Liver (tissue), 8 donors: ENCODE measurements at regions not wholly inside any gene's neighbourhood (a gene's known extent, or its start where the extent isn't known, plus 50 kb on each side); places are given as distances from the start of the nearest gene placed in this dataset.

ENCODE experiments used
- DNase-seq: peaks from one replicate; pipeline ENCODE4 v3.0.0-alpha.2; 2017; ENCODE audit warnings: low spot score
- H3K27ac ChIP-seq, 2 donors: one replicate each; pipeline ENCODE4 v1.7.0; 2013; ENCODE audit warnings: inconsistent platforms in 2 of 2, low read length in 2 of 2, control low read depth in 1 of 2, low read depth in 1 of 2, mild to moderate bottlenecking in 1 of 2
- H3K27me3 ChIP-seq, 4 donors: one replicate each; pipeline versions ENCODE4 v1.6.1 to v1.7.0; 2013; ENCODE audit warnings: low read length in 3 of 4, inconsistent platforms in 1 of 4, mild to moderate bottlenecking in 1 of 4, moderate library complexity in 1 of 4; ENCODE audit not compliant: control insufficient read depth in 4 of 4, insufficient read depth in 4 of 4
- H3K36me3 ChIP-seq, 4 donors: one replicate each; pipeline versions ENCODE4 v1.6.1 to v1.7.0; 2013; ENCODE audit warnings: low read length in 3 of 4, mild to moderate bottlenecking in 3 of 4, low read depth in 1 of 4, moderate library complexity in 1 of 4; ENCODE audit not compliant: control insufficient read depth in 4 of 4, insufficient read depth in 3 of 4
- H3K4me1 ChIP-seq, 4 donors: one replicate each; pipeline versions ENCODE4 v1.6.1 to v1.7.0; 2013; ENCODE audit warnings: low read length in 3 of 4, mild to moderate bottlenecking in 3 of 4, moderate library complexity in 1 of 4; ENCODE audit not compliant: control insufficient read depth in 4 of 4, insufficient read depth in 4 of 4
- H3K4me3 ChIP-seq, 3 donors: one replicate each; pipeline versions ENCODE4 v1.6.1 to v1.7.0; 2013; ENCODE audit warnings: low read length in 3 of 3, control low read depth in 1 of 3, low read depth in 1 of 3, mild to moderate bottlenecking in 1 of 3
- H3K9ac ChIP-seq, 2 donors: one replicate each; pipeline ENCODE4 v1.7.0; 2013; ENCODE audit warnings: low read length in 2 of 2, mild to moderate bottlenecking in 2 of 2, moderate library complexity in 2 of 2, control low read depth in 1 of 2, low read depth in 1 of 2
- H3K9me3 ChIP-seq, 4 donors: one replicate each; pipeline versions ENCODE4 v1.6.1 to v1.7.0; 2013; ENCODE audit warnings: low read length in 3 of 4; ENCODE audit not compliant: control insufficient read depth in 4 of 4
- EGR1 ChIP-seq, 2 donors: IDR thresholded peaks; 2 replicates each; pipeline ENCODE4 v1.6.1; 2016 to 2018; ENCODE audit warnings: antibody characterized with exemption in 2 of 2, low read depth in 2 of 2
- FOXA1 ChIP-seq: IDR thresholded peaks from 2 replicates; pipeline ENCODE4 v1.6.1; 2016; ENCODE audit warnings: antibody characterized with exemption
- FOXA2 ChIP-seq: IDR thresholded peaks from 2 replicates; pipeline ENCODE4 v1.6.1; 2016; ENCODE audit warnings: antibody characterized with exemption
- GABPA ChIP-seq, 2 donors: IDR thresholded peaks in 1 of 2; conservative IDR thresholded peaks in 1 of 2; 2 replicates each; pipeline ENCODE4 v1.6.1; 2016; ENCODE audit warnings: antibody characterized with exemption in 2 of 2, mild to moderate bottlenecking in 1 of 2, moderate library complexity in 1 of 2
- HNF4A ChIP-seq, 2 donors: conservative IDR thresholded peaks; 2 replicates each; pipeline ENCODE4 v1.6.1; 2016; ENCODE audit warnings: antibody characterized with exemption in 2 of 2, mild to moderate bottlenecking in 2 of 2
- JUND ChIP-seq, 2 donors: IDR thresholded peaks; 2 replicates each; pipeline ENCODE4 v1.6.1; 2016; ENCODE audit warnings: antibody characterized with exemption in 2 of 2
- RAD21 ChIP-seq, 2 donors: IDR thresholded peaks; 2 replicates each; pipeline ENCODE4 v1.6.1; 2016; ENCODE audit warnings: antibody characterized with exemption in 2 of 2, mild to moderate bottlenecking in 2 of 2
- RXRA ChIP-seq, 2 donors: IDR thresholded peaks; 2 replicates each; pipeline ENCODE4 v1.6.1; 2017 to 2018; ENCODE audit warnings: antibody characterized with exemption in 2 of 2, mild to moderate bottlenecking in 1 of 2
- SP1 ChIP-seq: IDR thresholded peaks from 2 replicates; pipeline ENCODE4 v1.6.1; 2018; ENCODE audit warnings: antibody characterized with exemption, mild to moderate bottlenecking
- TAF1 ChIP-seq: conservative IDR thresholded peaks from 2 replicates; pipeline ENCODE4 v1.6.1; 2016; ENCODE audit warnings: antibody characterized with exemption, mild to moderate bottlenecking
- YY1 ChIP-seq: IDR thresholded peaks from 2 replicates; pipeline ENCODE4 v1.6.1; 2016; ENCODE audit warnings: antibody characterized with exemption, mild to moderate bottlenecking
- WGBS: extraction: QIAGEN DNeasy Blood & Tissue Kit; methylation state at CpG from one replicate; pipeline ENCODE4 v1.1.7; 2013; 5-methylcytosine and 5-hydroxymethylcytosine counted together
- TF ChIP-seq, protein P1 (sequence below): IDR thresholded peaks from 2 replicates; pipeline ENCODE4 v1.6.1; 2016; ENCODE audit warnings: antibody characterized with exemption, mild to moderate bottlenecking
- TF ChIP-seq, protein P2 (sequence below): fragments of 150-350 bp; IDR thresholded peaks from 2 replicates; pipeline ENCODE4 v1.5.1; 2017; ENCODE audit warnings: improper control_type of control experiment, low read depth, low read length; ENCODE audit not compliant: missing input control
- TF ChIP-seq, protein P3 (sequence below): IDR thresholded peaks from 2 replicates; pipeline ENCODE4 v1.6.1; 2016; ENCODE audit warnings: antibody characterized with exemption
- TF ChIP-seq, protein P4 (sequence below): IDR thresholded peaks from 2 replicates; pipeline ENCODE4 v1.6.1; 2016; ENCODE audit warnings: antibody characterized with exemption
- TF ChIP-seq, protein P5 (sequence below): IDR thresholded peaks from 2 replicates; pipeline ENCODE4 v1.6.1; 2016; ENCODE audit warnings: antibody characterized with exemption
- donor health status: healthy.
- donor health status: healthy.
- donor health status: healthy.
- donor health status: healthy.
- donor health status: healthy.

DNA sequence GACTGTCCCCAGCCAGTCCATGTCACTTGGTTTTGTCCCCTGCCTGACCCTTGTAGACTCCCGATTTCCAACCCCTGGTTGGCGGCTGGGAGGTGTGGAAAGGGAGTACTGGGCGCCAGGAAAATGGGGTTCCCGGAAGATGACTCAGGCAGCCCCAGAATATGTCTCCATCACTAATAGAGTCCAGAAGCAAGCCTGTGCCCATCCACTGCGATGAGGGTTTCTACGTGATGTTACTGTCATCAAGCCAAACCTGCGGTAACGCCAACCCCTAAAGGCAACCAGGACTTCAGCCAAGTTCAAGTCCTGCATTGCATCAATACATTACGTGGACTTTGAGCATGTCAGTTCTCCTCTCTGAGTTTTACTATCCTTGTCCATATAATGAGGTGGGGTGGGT is 62.0 kb upstream of the TAF1B start (continued):
- TF ChIP-seq, protein P1, sequence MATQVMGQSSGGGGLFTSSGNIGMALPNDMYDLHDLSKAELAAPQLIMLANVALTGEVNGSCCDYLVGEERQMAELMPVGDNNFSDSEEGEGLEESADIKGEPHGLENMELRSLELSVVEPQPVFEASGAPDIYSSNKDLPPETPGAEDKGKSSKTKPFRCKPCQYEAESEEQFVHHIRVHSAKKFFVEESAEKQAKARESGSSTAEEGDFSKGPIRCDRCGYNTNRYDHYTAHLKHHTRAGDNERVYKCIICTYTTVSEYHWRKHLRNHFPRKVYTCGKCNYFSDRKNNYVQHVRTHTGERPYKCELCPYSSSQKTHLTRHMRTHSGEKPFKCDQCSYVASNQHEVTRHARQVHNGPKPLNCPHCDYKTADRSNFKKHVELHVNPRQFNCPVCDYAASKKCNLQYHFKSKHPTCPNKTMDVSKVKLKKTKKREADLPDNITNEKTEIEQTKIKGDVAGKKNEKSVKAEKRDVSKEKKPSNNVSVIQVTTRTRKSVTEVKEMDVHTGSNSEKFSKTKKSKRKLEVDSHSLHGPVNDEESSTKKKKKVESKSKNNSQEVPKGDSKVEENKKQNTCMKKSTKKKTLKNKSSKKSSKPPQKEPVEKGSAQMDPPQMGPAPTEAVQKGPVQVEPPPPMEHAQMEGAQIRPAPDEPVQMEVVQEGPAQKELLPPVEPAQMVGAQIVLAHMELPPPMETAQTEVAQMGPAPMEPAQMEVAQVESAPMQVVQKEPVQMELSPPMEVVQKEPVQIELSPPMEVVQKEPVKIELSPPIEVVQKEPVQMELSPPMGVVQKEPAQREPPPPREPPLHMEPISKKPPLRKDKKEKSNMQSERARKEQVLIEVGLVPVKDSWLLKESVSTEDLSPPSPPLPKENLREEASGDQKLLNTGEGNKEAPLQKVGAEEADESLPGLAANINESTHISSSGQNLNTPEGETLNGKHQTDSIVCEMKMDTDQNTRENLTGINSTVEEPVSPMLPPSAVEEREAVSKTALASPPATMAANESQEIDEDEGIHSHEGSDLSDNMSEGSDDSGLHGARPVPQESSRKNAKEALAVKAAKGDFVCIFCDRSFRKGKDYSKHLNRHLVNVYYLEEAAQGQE = no peak
- TF ChIP-seq YY1 = no peak

DNA sequence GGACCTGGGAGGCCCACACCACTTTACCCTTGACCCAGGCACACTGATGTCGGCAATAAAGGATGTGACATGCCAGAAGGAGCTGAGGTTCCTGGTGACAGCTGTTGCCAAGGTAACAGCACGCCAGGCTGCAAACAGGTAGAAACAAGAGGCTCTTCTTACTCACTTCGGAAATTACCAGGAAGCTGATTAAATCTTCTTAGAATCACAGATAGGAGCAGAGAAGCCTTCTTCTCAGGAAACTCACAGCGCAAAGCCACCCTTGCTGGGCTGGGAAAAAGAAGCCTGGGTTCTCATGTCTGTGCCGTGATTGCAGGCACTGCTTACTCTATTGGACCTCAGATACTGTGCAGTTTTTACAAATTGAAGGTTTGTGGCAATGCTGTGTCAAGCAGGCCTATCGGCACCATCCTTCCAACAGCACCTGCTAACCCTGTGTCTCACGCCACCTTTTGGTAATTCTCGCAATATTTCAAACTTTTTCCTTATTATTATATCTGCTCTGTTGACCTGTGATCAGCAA is 61.0 kb upstream of the TAF1B start:
- whole genome bisulfite sequencing = 78% methylated on average over 8 of the region's 8 CpGs
- H3K4me1 ChIP-seq = no peaks in the 10 kb centered on the region
- H3K4me3 ChIP-seq = no peak overlapping the region
- DNase-seq = no peak
- H3K36me3 ChIP-seq = no peaks in the 10 kb centered on the region
- TF ChIP-seq, protein P1 = no peak
- TF ChIP-seq FOXA1 = no peak
- no peak for TF ChIP-seq FOXA2
- TF ChIP-seq, protein P2, sequence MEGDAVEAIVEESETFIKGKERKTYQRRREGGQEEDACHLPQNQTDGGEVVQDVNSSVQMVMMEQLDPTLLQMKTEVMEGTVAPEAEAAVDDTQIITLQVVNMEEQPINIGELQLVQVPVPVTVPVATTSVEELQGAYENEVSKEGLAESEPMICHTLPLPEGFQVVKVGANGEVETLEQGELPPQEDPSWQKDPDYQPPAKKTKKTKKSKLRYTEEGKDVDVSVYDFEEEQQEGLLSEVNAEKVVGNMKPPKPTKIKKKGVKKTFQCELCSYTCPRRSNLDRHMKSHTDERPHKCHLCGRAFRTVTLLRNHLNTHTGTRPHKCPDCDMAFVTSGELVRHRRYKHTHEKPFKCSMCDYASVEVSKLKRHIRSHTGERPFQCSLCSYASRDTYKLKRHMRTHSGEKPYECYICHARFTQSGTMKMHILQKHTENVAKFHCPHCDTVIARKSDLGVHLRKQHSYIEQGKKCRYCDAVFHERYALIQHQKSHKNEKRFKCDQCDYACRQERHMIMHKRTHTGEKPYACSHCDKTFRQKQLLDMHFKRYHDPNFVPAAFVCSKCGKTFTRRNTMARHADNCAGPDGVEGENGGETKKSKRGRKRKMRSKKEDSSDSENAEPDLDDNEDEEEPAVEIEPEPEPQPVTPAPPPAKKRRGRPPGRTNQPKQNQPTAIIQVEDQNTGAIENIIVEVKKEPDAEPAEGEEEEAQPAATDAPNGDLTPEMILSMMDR = no peak
- no peak for TF ChIP-seq GABPA (IDR thresholded peaks at IDR 0.05 in 1 of 2, conservative IDR thresholded peaks at IDR 0.05 in 1 of 2)
- TF ChIP-seq TAF1 = no peak
- no peak for TF ChIP-seq RXRA (IDR thresholded peaks at IDR 0.05)
- TF ChIP-seq, protein P3, sequence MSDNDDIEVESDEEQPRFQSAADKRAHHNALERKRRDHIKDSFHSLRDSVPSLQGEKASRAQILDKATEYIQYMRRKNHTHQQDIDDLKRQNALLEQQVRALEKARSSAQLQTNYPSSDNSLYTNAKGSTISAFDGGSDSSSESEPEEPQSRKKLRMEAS = no peak
- TF ChIP-seq HNF4A (conservative IDR thresholded peaks at IDR 0.05) = no peak
- TF ChIP-seq, protein P4, sequence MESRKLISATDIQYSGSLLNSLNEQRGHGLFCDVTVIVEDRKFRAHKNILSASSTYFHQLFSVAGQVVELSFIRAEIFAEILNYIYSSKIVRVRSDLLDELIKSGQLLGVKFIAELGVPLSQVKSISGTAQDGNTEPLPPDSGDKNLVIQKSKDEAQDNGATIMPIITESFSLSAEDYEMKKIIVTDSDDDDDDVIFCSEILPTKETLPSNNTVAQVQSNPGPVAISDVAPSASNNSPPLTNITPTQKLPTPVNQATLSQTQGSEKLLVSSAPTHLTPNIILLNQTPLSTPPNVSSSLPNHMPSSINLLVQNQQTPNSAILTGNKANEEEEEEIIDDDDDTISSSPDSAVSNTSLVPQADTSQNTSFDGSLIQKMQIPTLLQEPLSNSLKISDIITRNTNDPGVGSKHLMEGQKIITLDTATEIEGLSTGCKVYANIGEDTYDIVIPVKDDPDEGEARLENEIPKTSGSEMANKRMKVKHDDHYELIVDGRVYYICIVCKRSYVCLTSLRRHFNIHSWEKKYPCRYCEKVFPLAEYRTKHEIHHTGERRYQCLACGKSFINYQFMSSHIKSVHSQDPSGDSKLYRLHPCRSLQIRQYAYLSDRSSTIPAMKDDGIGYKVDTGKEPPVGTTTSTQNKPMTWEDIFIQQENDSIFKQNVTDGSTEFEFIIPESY = no peak
- no peak for TF ChIP-seq SP1
- TF ChIP-seq EGR1 (IDR thresholded peaks at IDR 0.05; ENCODE audit: low read depth in 2 of 2) = no peak
- no peak for TF ChIP-seq RAD21 (IDR thresholded peaks at IDR 0.05)
- TF ChIP-seq, protein P5, sequence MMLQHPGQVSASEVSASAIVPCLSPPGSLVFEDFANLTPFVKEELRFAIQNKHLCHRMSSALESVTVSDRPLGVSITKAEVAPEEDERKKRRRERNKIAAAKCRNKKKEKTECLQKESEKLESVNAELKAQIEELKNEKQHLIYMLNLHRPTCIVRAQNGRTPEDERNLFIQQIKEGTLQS = no peak
- no peak for TF ChIP-seq JUND (IDR thresholded peaks at IDR 0.05)
- H3K27ac ChIP-seq = no peak overlapping the region
- H3K9ac ChIP-seq = no peak overlapping the region
- H3K9me3 ChIP-seq = no peaks in the 10 kb centered on the region
- no peaks in the 10 kb centered on the region for H3K27me3 ChIP-seq
